D721Med (cell line): ENCODE measurements at regions not wholly inside any gene's neighbourhood (a gene's known extent, or its start where the extent isn't known, plus 50 kb on each side); places are given as distances from the start of the nearest gene placed in this dataset.

ENCODE experiments used
- DNase-seq: peaks from one replicate; pipeline ENCODE4 v3.0.0; 2011; ENCODE audit warnings: low spot score; ENCODE audit not compliant: insufficient read length
- FAIRE-seq: peaks from 2 replicates; lab custom pipeline; 2011; peaks lifted over from hg19 to GRCh38; lab: Jason Lieb, UNC
- CTCF ChIP-seq: IDR thresholded peaks from 2 replicates; pipeline ENCODE4 v1.5.1; 2012; ENCODE audit warnings: mild to moderate bottlenecking, control low read depth; ENCODE audit not compliant: insufficient read depth; ENCODE audit errors: missing control alignments

- DNase-seq = no peak
- TF ChIP-seq CTCF = no peak
- no peak for FAIRE-seq
These were observed 420.3 kb upstream of the NRSN1 start for GRCh38 chr6:23705697-23706096.

- DNase-seq = no peak
- no peak for FAIRE-seq
- TF ChIP-seq CTCF = no peak
These were observed 413.3 kb upstream of the NRSN1 start for GRCh38 chr6:23712756-23713155.

- no peak for DNase-seq
- TF ChIP-seq CTCF = no peak
- no peak for FAIRE-seq
These were observed 412.8 kb upstream of the NRSN1 start for GRCh38 chr6:23713211-23713610.

GRCh38 chr6:23728707-23729106 lies 397.3 kb upstream of the NRSN1 start:
- DNase-seq (no peak), FAIRE-seq (no peak)
- TF ChIP-seq CTCF = no peak

- FAIRE-seq = no peak
These were observed 394.4 kb upstream of the NRSN1 start for GRCh38 chr6:23731609-23732008.

GRCh38 chr6:23732521-23732920 lies 393.5 kb upstream of the NRSN1 start:
- DNase-seq = no peak
- no peak for FAIRE-seq
- TF ChIP-seq CTCF = no peak

More at GRCh38 chr6:23731609-23732008, 394.4 kb upstream of the NRSN1 start:
- no peak for DNase-seq
- no peak for TF ChIP-seq CTCF

- no peak for TF ChIP-seq CTCF
- no peak for FAIRE-seq
- no peak for DNase-seq
These were observed 390.9 kb upstream of the NRSN1 start for GRCh38 chr6:23735151-23735550.
